GM18499 (cell line): ENCODE measurements at regions not wholly inside any gene's neighbourhood (a gene's known extent, or its start where the extent isn't known, plus 50 kb on each side); places are given as distances from the start of the nearest gene placed in this dataset.

Experiments used
- ATAC-seq: cut with Tn5 transposase; IDR thresholded peaks from one replicate; pipeline ENCODE4 v1.9.1; 2021; ENCODE audit warnings: moderate number of reproducible peaks; ENCODE audit not compliant: insufficient read depth, unreplicated experiment

- peak; percentile 97 for ATAC-seq
Observed at GRCh38 chr2:58449286-58450010, 208.3 kb upstream of the FANCL start.

- ATAC-seq: no peak
Observed at GRCh38 chr2:58448845-58449244, 207.7 kb upstream of the FANCL start.

GRCh38 chr2:58448065-58448507, 207.0 kb upstream of the FANCL start:
- ATAC-seq: no peak

GRCh38 chr2:58447586-58447985, 206.5 kb upstream of the FANCL start:
- no peak for ATAC-seq

GRCh38 chr2:58441643-58442042, 200.5 kb upstream of the FANCL start:
- ATAC-seq: no peak

GRCh38 chr2:58436872-58437271, 195.7 kb upstream of the FANCL start:
- ATAC-seq: no peak

- no peak for ATAC-seq
Observed at GRCh38 chr2:58435246-58435645, 194.1 kb upstream of the FANCL start.

GRCh38 chr2:58434692-58435091, 193.6 kb upstream of the FANCL start:
- no peak for ATAC-seq

GRCh38 chr2:58432491-58433170, 191.5 kb upstream of the FANCL start:
- ATAC-seq: no peak

GRCh38 chr2:58429014-58429875, 188.1 kb upstream of the FANCL start:
- ATAC-seq: no peak

- no peak for ATAC-seq
Observed at GRCh38 chr2:58428096-58429013, 187.2 kb upstream of the FANCL start.

GRCh38 chr2:58427572-58428095, 186.5 kb upstream of the FANCL start:
- no peak for ATAC-seq

GRCh38 chr2:58425368-58425767, 184.2 kb upstream of the FANCL start:
- no peak for ATAC-seq

- no peak for ATAC-seq
Observed at GRCh38 chr2:58419983-58420382, 178.9 kb upstream of the FANCL start.

GRCh38 chr2:58416696-58417095, 175.6 kb upstream of the FANCL start:
- ATAC-seq: no peak

- no peak for ATAC-seq
Observed at GRCh38 chr2:58414506-58414905, 173.4 kb upstream of the FANCL start.

- ATAC-seq: no peak
Observed at GRCh38 chr2:58410549-58410948, 169.4 kb upstream of the FANCL start.

GRCh38 chr2:58407487-58407886, 166.4 kb upstream of the FANCL start:
- no peak for ATAC-seq

GRCh38 chr2:58405341-58405740, 164.2 kb upstream of the FANCL start:
- no peak for ATAC-seq

- ATAC-seq: no peak
Observed at GRCh38 chr2:58401936-58402335, 160.8 kb upstream of the FANCL start.
